PFSK-1 (cell line): ENCODE measurements at regions not wholly inside any gene's neighbourhood (a gene's known extent, or its start where the extent isn't known, plus 50 kb on each side); places are given as distances from the start of the nearest gene placed in this dataset.

Experiments used
- POLR2AphosphoS5 ChIP-seq: IDR thresholded peaks from 2 replicates; pipeline ENCODE4 v1.6.1; 2012; ENCODE audit warnings: low read depth, mild to moderate bottlenecking, control low read depth, low read length, moderate library complexity
- SIN3A ChIP-seq: IDR thresholded peaks from 2 replicates; pipeline ENCODE4 v1.6.1; 2012; ENCODE audit warnings: mild to moderate bottlenecking, low read length, moderate library complexity, borderline replicate concordance; ENCODE audit not compliant: insufficient read depth
- TAF1 ChIP-seq: IDR thresholded peaks from 2 replicates; pipeline ENCODE4 v1.6.1; 2012; ENCODE audit warnings: low read length, control low read depth, borderline replicate concordance; ENCODE audit not compliant: insufficient read depth
- TF ChIP-seq, protein P1 (sequence below), 2 experiments: IDR thresholded peaks; 2 replicates each; pipeline versions ENCODE4 v1.6.1 to v1.8.0; 2011 to 2012; ENCODE audit warnings: low read depth in 2 of 2, low read length in 2 of 2, control low read depth in 1 of 2, inconsistent platforms in 1 of 2, mild to moderate bottlenecking in 1 of 2, moderate library complexity in 1 of 2; ENCODE audit not compliant: insufficient read depth in 1 of 2

GRCh38 chr11:80842246-80842645 lies 1401.4 kb upstream of the TENM4 start:
- TF ChIP-seq, protein P1, sequence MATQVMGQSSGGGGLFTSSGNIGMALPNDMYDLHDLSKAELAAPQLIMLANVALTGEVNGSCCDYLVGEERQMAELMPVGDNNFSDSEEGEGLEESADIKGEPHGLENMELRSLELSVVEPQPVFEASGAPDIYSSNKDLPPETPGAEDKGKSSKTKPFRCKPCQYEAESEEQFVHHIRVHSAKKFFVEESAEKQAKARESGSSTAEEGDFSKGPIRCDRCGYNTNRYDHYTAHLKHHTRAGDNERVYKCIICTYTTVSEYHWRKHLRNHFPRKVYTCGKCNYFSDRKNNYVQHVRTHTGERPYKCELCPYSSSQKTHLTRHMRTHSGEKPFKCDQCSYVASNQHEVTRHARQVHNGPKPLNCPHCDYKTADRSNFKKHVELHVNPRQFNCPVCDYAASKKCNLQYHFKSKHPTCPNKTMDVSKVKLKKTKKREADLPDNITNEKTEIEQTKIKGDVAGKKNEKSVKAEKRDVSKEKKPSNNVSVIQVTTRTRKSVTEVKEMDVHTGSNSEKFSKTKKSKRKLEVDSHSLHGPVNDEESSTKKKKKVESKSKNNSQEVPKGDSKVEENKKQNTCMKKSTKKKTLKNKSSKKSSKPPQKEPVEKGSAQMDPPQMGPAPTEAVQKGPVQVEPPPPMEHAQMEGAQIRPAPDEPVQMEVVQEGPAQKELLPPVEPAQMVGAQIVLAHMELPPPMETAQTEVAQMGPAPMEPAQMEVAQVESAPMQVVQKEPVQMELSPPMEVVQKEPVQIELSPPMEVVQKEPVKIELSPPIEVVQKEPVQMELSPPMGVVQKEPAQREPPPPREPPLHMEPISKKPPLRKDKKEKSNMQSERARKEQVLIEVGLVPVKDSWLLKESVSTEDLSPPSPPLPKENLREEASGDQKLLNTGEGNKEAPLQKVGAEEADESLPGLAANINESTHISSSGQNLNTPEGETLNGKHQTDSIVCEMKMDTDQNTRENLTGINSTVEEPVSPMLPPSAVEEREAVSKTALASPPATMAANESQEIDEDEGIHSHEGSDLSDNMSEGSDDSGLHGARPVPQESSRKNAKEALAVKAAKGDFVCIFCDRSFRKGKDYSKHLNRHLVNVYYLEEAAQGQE (IDR thresholded peaks at IDR 0.05; ENCODE audit: insufficient read depth in 1 of 2, low read depth in 2 of 2, low read length in 2 of 2): no peak
- no peak for TF ChIP-seq TAF1
- TF ChIP-seq SIN3A: no peak
- no peak for TF ChIP-seq POLR2AphosphoS5
